ENCODE measurements at regions not wholly inside any gene's neighbourhood (a gene's known extent, or its start where the extent isn't known, plus 50 kb on each side); places are given as distances from the start of the nearest gene placed in this dataset.

DNA sequence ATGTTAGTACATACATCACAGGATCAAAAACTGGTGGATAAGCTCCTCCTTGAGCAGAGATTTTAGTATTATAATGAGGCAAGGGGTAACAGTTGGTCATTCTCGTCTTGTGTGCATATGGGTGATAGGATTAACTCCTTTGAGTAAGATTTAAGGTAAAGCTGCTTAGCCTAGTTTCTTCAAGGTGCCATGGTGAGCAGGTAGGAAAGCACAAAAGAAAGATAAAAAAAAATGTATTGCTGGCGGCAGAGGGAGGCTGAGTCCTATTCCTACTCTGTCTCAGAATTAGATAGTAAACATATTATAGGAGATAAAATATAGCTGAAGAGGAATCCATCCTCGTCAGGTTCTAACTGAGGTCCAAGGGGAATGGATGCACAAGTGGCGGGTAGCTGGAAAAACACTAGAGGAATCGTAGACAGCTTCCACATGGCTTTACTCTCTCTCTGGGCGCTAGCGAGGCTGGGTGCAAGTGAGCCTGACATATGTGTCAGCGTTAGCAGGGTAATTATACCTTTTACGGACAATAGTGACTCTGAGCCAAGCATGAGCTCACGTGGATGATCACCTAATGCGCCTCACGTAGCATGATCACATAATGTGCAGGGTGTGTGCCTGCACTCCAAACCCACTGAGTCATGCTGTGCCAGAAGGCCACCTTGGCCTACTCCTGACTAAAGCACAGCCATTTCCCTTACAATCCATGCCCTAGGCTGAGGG is 734.3 kb upstream of the MIR17HG start:
- Mint-ChIP-seq H3K4me1 (no peaks in the 10 kb centered on the region), H3K9me3 (peaks cover 2% of the 10 kb centered on the region), H3K36me3 (ENCODE audit: low read depth) (peaks cover 6% of the 10 kb centered on the region), H3K4me3 (no peak overlapping the region), H3K27me3 (ENCODE audit: low read depth) (no peaks in the 10 kb centered on the region), H3K27ac (ENCODE audit: unreplicated experiment) (no peak overlapping the region)
- no peak for DNase-seq (ENCODE audit: low read depth, low spot score)
- TF ChIP-seq, protein P1, sequence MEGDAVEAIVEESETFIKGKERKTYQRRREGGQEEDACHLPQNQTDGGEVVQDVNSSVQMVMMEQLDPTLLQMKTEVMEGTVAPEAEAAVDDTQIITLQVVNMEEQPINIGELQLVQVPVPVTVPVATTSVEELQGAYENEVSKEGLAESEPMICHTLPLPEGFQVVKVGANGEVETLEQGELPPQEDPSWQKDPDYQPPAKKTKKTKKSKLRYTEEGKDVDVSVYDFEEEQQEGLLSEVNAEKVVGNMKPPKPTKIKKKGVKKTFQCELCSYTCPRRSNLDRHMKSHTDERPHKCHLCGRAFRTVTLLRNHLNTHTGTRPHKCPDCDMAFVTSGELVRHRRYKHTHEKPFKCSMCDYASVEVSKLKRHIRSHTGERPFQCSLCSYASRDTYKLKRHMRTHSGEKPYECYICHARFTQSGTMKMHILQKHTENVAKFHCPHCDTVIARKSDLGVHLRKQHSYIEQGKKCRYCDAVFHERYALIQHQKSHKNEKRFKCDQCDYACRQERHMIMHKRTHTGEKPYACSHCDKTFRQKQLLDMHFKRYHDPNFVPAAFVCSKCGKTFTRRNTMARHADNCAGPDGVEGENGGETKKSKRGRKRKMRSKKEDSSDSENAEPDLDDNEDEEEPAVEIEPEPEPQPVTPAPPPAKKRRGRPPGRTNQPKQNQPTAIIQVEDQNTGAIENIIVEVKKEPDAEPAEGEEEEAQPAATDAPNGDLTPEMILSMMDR (conservative IDR thresholded peaks at IDR 0.05): no peak

DNA sequence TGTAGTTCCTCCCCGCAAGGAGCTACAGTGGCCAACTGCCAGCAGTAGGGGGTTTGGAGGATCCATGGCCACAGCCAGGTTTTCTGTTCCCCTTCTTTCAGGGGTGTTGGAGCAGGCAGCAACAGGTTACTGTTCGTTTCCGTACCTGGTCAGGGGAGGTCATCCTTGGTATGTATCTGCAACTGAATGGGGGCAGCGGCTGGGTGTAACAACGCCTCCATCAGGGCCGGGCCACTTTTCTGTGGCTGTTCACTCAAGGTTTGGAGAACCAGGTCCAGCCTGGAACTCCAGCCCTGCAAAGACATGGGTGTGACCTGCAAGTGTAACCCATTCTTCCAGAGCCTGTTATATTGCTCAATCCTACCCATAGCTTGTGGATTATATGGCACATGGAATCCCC is 732.3 kb upstream of the MIR17HG start:
- H3K4me3 Mint-ChIP-seq: no peak overlapping the region
- H3K4me1 Mint-ChIP-seq: no peaks in the 10 kb centered on the region
- DNase-seq (ENCODE audit: low read depth, low spot score): no peak
- no peak overlapping the region for H3K27ac Mint-ChIP-seq (ENCODE audit: unreplicated experiment)
- TF ChIP-seq, protein P1 (conservative IDR thresholded peaks at IDR 0.05): no peak
- H3K9me3 Mint-ChIP-seq: peaks cover 5% of the 10 kb centered on the region
- peaks cover 6% of the 10 kb centered on the region for H3K36me3 Mint-ChIP-seq (ENCODE audit: low read depth)
- H3K27me3 Mint-ChIP-seq (ENCODE audit: low read depth): no peaks in the 10 kb centered on the region

DNA sequence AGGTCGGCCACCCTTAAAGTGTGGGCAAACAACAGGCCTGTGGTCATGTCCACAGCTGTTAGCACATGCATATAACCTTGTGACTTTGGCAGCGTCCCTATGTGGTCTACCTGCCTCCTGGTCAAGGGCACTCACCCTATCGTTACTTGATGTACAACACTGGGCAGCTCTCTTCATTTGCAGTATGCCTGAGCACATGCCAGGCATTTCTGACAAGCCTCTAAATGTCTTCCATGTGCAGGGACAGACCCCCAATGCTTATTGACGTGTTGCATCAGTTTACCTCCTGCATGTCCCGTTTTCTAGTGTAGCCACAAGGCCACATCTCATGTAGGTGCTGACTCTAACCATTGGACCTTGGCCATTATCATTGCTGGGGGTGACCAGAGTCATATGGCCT is 731.7 kb upstream of the MIR17HG start:
- no peaks in the 10 kb centered on the region for H3K27me3 Mint-ChIP-seq (ENCODE audit: low read depth)
- H3K27ac Mint-ChIP-seq (ENCODE audit: unreplicated experiment): no peak overlapping the region
- no peaks in the 10 kb centered on the region for H3K4me1 Mint-ChIP-seq
- TF ChIP-seq, protein P1 (conservative IDR thresholded peaks at IDR 0.05): no peak
- no peak overlapping the region for H3K4me3 Mint-ChIP-seq
- no peak for DNase-seq (ENCODE audit: low read depth, low spot score)
- H3K9me3 Mint-ChIP-seq: peaks cover 5% of the 10 kb centered on the region
- H3K36me3 Mint-ChIP-seq (ENCODE audit: low read depth): peaks cover 6% of the 10 kb centered on the region

DNA sequence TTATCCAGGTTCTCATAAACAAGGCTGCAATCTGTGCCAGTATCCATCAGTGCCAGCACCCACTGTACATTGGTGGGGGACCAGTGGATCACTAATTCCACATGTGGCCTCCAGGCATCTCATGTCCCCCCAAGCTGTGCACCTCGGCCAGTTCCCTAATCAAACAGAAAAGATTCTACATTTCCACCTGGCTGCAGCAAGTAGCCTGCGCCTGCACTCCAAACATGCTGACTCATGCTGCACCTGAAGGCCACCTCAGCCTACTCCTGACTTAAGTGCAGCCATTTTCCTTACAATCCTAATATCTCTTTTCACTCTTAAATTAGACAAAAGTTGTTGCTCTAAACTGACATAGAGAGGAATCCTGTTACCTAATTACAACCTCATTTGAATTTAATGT is 729.4 kb upstream of the MIR17HG start:
- Mint-ChIP-seq H3K9me3 (peaks cover 5% of the 10 kb centered on the region), H3K36me3 (ENCODE audit: low read depth) (peaks cover 6% of the 10 kb centered on the region), H3K27ac (ENCODE audit: unreplicated experiment) (no peak overlapping the region), H3K4me1 (no peaks in the 10 kb centered on the region), H3K27me3 (ENCODE audit: low read depth) (no peaks in the 10 kb centered on the region), H3K4me3 (no peak overlapping the region)
- TF ChIP-seq, protein P1 (conservative IDR thresholded peaks at IDR 0.05): no peak
- no peak for DNase-seq (ENCODE audit: low read depth, low spot score)

DNA sequence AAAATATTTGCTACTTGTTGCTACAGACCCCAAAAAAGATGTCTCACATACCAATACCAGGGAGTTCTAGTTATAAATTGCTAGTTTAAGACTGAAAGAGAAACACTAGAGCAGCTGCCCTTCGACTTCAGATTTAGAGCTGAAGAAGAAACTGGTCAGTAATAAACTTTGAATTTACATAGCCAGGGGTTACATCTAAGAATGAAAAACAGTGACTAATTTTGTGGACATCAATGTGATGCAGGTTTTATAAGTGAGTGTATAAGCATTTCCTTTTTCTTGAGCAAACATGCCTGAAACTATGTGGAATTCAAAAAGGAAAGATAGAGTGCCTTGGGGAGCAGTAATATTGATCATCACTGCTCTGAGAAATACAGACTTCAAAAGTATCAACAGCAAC is 724.9 kb upstream of the MIR17HG start:
- Mint-ChIP-seq H3K27ac (ENCODE audit: unreplicated experiment) (no peak overlapping the region), H3K36me3 (ENCODE audit: low read depth) (peaks cover 4% of the 10 kb centered on the region), H3K9me3 (peaks cover 5% of the 10 kb centered on the region), H3K27me3 (ENCODE audit: low read depth) (no peaks in the 10 kb centered on the region), H3K4me1 (no peaks in the 10 kb centered on the region), H3K4me3 (no peak overlapping the region)
- no peak for DNase-seq (ENCODE audit: low read depth, low spot score)
- TF ChIP-seq, protein P1 (conservative IDR thresholded peaks at IDR 0.05): no peak
